ENCODE measurements at regions not wholly inside any gene's neighbourhood (a gene's known extent, or its start where the extent isn't known, plus 50 kb on each side); places are given as distances from the start of the nearest gene placed in this dataset.
A peak's percentile ranks its signal among the peaks of the same experiment; 100 is the strongest.

DNA sequence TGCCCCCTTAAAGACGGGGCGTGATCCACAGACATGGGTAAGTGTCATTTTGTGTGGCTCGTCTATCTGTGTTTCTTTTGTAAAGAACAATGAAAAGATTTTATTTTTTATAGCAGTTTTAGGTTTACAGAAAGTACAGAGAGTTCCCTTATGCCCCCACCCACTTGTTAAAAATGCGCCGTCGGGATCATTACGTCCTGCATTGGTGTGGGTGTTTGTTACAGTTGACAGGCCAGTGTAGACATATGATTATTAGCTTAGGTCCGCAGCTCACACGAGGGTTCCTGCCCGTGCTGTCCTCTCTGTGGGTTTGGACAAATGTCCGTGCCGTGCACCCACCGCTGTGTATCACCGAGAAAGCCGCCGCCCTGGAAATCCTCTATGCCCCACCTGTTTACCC is 50.5 kb downstream of the RGS12 start:
- no peak for DNase-seq

DNA sequence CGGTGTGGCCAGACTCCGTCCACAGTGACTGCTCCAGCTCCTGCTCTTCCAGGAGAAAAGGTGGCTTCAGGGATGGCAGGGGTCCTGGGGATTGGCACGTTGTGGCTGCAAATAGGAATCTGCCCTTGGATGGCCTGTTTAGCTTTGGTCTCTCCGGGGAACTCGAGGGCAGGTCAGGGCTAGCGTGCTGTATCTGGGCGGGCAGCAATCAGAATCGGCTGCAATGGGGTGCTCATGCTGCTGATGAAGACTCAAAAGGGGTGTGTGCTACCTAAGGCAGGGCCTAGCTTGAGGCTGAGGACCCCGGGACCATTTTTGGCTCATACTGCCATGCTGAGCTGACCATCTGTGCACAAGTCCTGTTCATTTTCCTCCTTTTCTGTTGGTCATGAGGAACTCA is 51.3 kb downstream of the RGS12 start:
- no peak for DNase-seq

DNA sequence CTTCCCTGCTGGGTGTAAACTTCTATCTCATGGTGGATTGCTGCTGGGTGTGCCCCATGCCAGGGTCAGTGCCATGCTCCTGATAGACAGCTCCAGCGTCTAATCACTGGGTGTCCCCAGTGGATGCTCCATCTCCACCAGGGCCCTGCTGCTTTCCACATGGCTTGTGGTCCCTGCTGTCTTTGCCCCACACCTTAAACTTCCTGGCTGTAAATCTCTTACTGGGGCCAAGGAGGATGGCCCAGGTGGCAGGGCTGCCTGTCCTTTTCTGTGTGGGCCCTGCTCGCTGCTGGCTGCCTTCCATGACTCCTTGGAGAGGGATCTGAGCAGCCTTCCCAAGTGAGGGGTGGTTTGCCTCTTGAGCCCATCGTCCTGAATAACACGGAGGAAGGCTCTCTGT is 51.8 kb downstream of the RGS12 start:
- no peak for DNase-seq

DNA sequence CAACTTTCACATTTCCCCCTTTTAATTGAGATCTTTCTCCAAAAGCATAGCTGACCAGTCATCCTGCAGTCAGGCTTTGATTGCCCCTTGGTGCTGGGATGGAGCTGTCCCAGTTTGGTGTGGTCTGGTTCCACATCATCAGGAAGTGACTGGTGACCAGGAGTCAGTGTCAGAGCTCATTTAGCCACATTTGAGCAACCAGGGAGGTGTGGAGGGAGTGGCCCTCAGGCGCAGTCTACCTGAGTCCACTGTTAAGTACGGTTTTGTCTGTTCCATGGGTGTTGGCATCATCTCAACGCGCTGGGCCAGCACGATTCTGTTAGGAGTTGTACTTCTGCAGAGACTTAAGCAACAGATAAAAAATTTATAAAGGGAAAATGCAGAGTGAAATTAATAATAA is 52.6 kb downstream of the RGS12 start:
- no peak for DNase-seq

DNA sequence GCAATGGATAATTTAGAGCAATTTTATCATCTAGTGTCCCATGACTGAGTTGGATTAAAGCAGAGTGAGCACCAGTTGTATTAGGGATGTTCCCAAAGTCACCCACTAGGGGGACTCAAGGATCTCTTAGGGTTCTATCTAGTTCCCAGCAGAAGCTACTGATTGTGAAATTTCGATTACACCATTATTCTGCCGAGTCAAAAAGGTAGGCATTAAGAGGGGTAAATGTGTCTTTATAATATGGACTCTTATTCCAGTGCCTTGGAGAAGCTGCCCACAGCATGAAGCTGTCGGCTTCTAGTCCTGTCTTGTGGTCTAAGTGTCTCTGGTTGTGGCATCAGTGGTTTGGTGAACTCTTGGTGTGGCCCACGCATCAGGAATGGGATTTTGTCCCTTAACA is 53.3 kb downstream of the RGS12 start:
- DNase-seq = peak; percentile 73

DNA sequence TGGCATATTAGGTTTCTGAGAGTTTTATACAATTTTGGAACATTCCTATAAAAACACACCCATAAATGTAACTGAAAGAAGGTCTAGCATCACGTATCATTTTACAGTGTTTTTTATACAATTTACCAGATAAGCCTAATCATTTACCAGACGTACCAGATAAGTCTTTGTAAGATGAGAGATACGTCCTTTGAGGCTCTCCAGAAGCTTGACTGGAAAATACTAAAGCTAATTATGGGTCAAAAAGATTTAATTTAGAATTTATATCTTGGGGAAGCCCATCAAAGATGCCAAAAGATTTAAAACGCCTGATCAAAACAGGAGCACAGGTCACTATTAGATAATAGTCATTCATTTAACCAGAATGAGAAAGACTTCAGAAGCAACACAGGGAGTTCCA is 55.0 kb downstream of the RGS12 start:
- DNase-seq = no peak

DNA sequence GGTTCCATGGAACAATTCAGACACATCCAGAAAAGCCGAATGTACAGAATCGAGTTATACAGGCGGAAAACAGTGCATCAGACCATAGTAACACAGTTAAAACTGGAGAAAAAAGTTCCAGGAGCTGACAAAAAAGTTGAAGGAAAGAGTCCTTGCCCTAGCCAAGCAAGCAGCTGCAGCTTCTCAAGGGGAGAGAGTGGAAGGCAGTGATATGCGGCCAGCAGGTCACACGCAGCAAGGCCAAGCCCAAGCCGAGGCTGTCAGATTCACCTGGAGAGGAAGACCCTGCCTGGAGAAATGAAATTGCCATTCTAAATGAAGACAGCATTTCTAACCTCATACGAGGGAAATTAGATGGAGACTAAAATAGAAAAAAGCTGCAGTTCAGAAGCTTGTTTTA is 55.8 kb downstream of the RGS12 start:
- no peak for DNase-seq

DNA sequence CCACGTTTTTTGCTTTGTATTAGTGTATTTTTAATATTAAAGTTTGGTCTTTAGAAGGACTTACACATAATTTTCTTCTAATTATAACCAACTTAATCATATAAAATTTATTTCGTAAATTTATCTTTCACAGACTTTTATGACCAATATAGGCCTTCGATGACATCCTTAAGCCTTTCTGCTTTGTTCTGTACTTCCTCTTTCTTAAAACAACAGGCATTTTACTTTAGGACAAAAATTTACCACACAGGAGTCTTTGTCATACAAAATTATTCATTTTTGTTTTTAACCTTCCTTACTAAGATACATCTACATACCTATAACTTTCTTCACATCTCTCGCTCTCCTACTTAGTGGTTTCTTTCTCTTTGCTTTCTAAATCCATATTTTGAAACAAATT is 56.3 kb downstream of the RGS12 start:
- no peak for DNase-seq

DNA sequence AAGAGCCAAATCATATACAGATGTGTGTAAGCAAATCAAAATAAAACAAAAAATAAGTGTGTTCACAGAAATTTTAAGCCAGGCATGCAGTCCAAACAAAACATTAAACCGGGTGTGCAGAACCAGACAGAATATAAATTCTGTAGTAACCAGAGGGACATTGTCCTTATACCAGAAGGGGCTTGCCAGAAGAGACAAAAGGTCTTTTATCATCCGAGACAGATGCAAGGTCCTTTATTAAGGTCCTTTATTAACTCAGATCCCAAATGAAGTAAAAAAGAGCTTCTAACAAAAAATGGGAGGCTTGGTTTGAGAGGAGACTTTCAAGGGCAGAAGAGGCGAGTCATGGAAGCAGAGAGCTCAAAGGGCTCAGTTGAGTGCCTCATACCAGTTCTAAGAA is 59.2 kb downstream of the RGS12 start:
- DNase-seq = no peak

DNA sequence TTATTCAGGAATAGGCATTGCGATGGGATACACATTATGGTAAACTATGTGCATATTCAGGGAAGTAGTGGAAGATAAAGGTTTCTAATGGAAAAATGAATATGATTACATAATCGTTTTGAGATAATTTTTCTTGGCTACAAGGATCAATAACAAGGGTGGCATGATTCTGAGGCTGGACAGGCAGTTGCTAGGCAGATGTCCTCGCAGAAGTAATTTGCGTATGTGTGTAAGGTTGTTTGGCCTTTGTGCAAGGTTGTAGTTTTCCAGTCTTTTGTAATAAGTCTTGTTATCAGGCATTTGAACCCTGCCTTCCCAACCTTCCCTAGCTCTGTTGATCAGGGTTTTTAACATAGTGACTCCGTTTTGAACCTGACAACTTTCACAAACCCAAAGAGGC is 59.7 kb downstream of the RGS12 start:
- DNase-seq = no peak

DNA sequence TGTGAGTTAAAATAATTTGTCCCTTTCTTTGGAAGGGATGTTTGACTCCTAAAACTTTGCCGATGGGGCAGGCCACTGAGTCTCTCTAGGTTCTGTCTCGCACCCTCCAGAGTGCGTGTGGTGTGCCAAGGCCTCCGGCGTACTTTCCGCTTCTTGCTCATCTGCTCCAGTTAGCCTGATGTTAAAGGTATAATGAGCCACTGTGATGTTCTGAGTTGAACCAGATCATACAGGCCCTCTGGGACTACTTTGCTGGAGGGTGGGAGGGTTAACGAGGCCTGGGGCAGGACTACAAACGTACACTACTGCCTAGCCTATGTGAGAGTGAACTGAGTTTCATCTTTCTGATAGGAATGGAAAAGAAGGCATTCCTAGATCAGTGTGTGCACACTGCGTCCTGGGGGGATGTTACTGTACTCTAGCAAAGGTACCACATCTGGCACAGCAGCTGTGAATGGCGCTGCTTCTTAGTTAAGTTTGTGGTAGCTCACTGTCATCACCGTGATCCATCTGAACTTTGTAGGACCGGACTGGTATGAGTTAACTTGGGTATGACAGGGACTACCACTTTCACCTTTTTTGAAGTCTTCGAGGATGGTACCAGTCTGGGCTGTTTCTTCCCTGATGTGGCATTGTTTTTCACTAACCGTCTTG is 60.2 kb downstream of the RGS12 start:
- no peak for DNase-seq

DNA sequence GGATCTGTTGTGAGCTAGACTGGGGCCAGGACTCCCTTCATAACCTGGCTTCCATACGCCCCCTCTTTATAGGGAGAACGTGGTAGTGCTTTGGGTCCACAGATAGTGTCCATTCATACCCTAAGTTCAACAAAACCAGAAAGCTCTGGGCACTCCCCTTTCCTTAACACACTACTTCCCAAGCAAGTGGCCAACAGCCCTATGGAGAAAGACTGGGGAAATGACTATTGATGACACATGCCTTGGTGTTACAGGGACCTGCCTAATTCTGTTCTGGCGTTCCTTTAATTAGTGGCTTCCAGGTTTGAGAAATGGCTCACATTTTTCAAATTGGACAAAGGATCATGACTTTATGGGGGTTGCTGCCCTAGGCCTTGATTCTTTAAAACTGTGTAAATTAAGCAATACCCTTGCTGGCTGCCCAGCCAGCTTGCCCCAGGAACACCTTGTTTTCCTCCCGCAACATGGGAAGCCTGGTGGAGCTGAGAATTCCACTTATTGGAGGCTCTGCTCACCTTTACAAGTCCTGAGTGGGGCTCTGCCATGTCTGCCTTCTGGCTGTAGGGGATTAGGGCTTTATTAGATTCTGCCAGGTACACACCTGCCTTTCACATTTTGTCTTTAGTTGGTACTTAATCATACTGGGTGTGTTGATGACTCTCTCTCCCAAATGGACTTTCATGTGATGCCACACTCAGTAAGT is 61.1 kb downstream of the RGS12 start:
- DNase-seq = no peak

DNA sequence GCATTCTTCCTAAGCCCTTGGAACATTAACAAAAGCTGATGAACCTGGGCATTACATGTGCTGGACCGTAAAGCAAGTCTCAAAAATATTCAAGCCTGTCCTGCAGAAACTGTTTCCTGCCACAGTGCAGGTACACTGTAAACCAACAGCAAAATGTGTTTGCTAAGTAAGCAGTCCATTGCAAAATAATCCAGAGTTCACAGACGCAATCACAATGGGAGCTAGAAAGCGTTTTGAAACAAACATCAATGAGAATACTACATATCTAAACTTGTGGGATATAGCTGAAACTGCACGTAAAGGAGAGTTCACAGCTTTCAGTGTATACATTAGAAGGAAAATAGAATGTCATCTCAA is 61.6 kb downstream of the RGS12 start:
- DNase-seq = no peak

DNA sequence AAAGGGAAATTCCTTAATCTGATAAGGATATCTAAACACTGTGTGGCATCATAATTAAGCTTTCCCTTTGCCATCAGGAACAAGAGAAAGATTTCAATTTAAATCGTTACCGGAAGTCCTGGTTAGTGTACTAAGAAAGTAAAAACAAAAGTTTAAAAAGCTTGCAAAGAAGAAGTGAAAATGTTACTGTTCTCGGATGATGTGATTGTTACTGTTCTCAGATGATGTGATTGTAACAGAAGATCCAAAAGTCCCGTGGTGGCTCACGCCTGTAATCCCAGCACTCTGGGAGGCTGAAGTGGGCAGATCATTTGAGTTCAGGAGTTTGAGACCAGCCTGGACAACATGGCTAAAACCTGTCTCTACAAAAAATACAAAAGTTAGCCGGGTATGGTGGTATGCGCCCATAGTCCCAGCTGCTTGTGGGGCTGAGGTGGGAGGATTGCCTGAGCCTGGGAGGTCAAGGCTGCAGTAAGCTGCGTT is 62.5 kb downstream of the RGS12 start:
- no peak for DNase-seq

DNA sequence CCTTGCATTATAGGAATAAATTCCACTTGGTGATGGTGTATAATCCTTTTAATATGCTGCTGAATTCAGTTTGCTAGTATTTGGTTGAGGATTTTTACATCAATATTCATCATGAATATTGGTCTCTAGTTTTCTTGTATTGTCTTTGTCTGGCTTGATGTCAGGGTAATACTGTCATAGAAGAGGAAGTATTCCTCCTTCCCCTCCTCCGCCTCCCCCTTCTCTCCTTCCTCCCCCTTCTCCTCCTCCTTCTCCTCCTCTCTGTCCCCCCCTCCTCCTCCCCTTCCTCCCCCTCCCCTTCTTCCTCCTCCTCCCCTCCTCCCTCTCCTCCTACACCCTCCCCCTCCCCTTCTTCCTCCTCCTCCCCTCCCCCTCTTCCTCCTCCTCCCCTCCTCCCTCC is 65.8 kb downstream of the RGS12 start:
- no peak for DNase-seq

DNA sequence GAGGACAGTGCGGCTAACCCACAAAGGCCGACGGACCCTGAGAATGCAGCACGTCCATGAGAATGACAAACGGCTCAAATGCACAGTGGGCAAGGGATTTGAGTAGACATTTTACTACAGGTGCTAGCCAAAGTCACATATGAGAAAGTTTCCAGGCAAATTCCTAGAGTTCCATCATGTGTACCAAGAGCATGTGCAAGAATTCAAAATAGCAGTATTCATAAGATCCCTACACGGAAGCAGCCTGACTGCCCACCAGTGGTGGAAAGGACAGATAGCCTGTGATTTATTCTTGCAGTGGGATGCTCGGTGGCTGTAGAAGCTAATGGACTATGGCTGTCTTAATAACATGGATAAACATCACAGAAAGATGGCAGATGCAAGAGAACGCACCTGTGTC is 68.0 kb downstream of the RGS12 start:
- no peak for DNase-seq

DNA sequence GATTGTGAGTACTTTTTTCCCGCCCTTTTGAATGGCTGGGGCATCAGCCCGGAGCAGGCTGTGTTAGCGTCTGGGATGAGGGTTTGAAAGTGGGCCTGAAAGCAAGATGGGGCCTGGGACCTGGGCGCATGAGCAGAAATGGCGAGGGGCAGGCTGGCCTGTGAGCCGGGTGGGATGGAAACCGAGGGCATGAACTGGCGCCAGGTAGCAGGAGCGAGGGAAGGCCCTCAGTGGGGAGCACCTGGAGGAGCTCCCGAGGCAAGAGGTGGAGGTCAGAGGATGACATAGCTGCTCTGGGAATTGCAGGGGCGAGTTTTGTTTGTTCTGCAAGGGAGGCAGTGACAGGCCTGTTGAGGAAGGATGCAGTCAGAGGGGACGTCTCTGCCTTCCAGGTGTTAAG is 68.6 kb downstream of the RGS12 start:
- DNase-seq = no peak

DNA sequence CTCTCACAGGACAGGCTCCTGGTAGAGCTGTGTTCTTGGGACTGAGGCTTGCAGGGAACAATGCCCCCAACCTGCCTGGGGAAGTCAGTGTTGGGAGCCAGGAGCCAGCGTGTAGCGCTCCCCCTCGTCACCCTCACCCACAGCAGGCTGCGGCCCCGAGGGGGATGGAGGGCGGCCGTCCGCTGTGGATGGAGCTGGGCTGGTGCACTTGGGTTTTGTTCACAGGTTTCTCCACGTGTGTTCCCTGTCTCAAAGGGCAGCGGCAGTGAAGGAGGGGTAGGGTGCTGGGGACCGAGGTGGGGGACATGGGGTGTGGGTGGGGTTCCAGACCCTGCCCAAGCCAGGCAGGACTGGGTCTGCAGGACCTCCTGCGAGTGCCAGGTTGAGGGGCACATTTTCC is 69.1 kb downstream of the RGS12 start:
- DNase-seq = no peak

DNA sequence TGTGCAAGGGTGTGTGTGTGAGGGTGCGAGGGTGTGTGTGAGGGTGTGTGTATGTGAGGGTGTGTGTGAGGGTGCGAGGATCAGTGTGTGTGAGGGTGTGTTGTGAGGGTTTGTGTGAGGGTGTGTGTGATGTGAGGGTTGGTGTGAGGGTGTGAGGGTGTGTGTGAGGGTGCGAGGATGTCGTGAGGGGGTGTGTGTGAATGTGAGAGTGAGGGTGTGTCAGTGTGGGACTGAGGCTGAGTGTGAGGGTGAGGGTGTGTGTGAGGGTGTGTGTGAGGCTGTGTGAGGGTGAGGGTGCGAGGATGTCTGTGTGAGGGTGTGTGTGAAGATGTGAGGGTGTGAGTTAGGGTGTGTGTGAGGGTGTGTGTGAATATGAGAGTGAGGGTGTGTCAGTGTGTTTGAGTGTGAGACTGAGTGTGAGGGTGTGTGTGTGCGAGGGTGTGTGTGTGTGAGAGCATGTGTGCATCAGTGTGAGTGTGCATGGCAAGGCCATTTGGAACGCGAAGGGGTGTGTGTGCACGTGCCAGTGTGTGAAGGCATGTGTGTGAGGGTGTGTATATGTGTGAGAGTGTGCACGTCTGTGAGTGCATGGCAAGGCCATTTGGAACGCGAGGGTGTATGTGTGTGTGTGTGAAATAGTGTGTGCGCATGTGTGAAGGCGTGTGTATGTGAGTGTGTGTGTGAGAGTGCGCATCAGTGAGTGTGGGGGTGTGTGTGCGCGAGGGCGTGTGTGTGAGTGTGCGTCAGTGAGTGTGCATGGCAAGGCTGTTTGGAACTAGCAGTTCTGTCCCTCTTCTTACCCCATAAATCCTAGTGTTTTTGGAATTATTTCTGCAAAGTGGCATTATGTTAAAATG is 69.8 kb downstream of the RGS12 start:
- no peak for DNase-seq

DNA sequence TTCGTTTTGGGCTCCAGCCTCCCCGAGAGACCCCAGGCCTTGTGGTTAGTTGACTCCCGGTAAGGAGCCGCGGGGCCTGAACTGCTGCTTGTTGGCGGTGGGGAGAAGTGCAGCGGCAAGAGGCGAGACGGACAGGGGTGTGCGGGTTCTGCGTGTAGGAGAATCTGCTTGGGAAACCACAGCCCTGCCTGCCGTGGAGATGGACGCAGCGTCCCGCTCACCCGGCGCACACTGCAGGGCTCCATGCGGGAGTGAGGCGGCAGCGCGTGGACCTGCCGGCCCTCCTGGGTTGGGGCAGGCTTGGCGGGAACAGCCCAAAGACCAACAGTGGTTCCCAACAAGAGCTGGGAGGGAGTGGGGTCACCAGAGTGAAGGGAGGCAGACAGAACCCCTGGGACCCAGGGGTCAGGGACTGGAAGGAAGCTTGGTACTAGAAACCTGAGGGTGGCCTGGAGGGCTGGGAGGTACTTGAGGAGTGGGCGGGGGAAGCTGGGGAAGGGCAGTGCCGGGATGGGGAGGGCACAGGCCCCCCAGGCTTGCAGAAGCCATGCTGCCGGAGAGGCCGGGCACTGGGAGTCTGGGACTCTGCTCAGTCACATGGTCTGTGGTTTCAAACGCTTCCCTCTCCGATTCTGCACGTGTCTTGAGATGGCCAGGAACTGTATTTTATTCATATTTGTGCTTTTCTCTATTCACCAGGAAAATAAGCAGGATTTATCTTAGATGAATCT is 70.8 kb downstream of the RGS12 start:
- DNase-seq = no peak

DNA sequence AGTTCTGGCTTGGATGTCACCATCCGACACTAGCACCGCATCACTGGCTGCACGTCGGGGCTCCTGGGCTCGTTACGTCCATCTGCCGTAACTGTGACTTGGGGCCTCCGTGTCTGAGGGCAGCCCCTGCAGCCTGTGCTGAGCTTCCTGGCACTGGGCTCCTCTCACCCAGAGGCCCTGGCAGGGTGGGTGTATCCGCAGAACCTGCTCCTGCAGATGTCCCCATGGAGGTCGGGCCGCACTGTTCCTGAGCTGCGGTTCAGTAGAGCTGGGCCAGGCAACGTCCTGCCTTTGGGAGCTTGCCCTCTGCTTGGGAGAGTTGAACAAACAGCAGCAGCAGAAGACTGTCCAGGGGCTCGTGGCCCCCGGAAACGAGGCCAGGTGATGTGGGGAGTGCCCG is 71.4 kb downstream of the RGS12 start:
- DNase-seq = no peak

DNA sequence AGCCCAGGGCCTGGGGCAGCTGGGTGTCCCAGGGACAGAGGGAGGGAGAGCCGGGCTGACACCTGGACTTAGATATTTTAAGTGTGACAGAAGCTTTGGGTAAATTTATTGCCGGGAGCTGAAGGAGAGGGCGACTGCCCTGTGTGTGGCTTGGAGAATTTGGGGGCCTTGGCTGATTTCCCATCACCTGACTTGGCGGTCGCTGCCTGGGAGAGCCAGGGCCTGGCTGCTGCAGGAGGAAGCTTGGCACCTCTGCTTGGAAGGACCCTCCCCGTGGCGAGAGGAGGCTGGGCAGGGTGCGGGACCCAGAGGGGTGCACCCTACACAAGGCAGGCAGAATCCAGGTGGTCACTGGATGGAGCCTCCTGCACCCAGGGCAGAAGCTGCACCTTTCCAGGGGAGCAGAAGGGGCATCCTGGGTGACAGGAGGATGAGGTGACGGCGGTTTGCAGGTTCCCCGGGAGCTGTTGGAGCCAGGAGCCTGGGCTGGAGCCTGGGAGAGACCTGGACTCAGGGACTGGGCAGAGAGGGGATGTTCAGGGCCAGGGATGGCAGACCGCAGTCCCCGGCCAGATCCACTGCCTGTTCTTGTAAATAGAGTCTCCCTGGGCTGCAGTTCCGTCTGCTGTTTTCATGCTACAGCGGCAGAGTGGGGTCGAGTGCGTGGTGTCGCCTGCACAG is 72.0 kb downstream of the RGS12 start:
- no peak for DNase-seq

DNA sequence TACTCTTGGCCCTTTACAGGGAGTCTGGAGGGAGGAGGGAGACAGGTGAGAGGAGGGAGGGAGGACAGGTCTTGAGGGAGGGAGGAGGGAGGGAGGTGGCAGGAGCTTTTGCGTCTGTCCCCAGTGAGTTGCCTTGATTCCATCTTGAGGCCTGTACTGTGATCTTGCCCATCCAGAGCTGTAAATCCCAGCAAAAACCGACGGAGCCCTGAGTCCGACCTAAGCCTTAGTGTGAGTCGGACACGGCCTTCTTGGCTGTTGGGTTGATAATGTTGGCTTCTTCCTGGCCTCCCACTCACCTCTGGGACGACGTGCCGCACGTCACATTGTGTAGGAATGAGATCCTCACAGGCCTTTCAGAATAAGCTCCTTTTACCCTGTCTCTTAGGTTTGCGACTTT is 72.5 kb downstream of the RGS12 start:
- DNase-seq = no peak

Measured in fibroblast of skin of back (primary cell).